Left lung (tissue), 4 donors: ENCODE measurements at regions not wholly inside any gene's neighbourhood (a gene's known extent, or its start where the extent isn't known, plus 50 kb on each side); places are given as distances from the start of the nearest gene placed in this dataset.

Experiments
- ATAC-seq: fragments of 200-7000 bp; cut with Tn5 transposase; one replicate; pipeline ENCODE4 v1.9.1; 2020; ENCODE audit warnings: moderate library complexity
- DNase-seq, 4 donors: peaks; one replicate each; pipeline ENCODE4 v3.0.0-alpha.2; 2013 to 2020
- H3K27ac ChIP-seq, 2 donors: fragments of 200-600 bp; sonication (generic) in 1 of 2; one replicate each; pipeline versions ENCODE4 v1.5.0 to v1.8.0; 2020 to 2021
- H3K27me3 ChIP-seq, 2 donors: fragments of 200-600 bp; sonication (generic) in 1 of 2; one replicate each; pipeline versions ENCODE4 v1.5.0 to v1.8.0; 2020 to 2021
- H3K36me3 ChIP-seq, 2 donors: fragments of 200-600 bp; sonication (generic) in 1 of 2; one replicate each; pipeline versions ENCODE4 v1.5.0 to v1.8.0; 2020 to 2021
- H3K4me1 ChIP-seq, 2 donors: fragments of 200-600 bp; one replicate each; pipeline ENCODE4 v1.8.0; 2021
- H3K4me3 ChIP-seq, 2 donors: fragments of 200-600 bp; sonication (generic) in 1 of 2; one replicate each; pipeline versions ENCODE4 v1.5.0 to v1.8.0; 2020 to 2021; ENCODE audit warnings: mild to moderate bottlenecking in 1 of 2
- H3K9me3 ChIP-seq, 2 donors: fragments of 200-600 bp; sonication (generic) in 1 of 2; one replicate each; pipeline versions ENCODE4 v1.5.0 to v1.8.0; 2020 to 2021
- CTCF ChIP-seq, 2 donors: fragments of 200-600 bp; sonication (generic) in 1 of 2; IDR thresholded peaks; one replicate each; pipeline versions ENCODE4 v1.5.0 to v1.8.0; 2021; ENCODE audit warnings: antibody characterized with exemption in 2 of 2
- intact Hi-C, 2 donors: fragments of 100-400 bp; cut with DNase I; formaldehyde crosslinking; loops; one replicate each; pipeline versions ENCODE4 v1.11.2 to v1.14.2; 2022
- donor health status: DM: no; HTN: yes; CAD: no.
- donor health status: DM: no; HTN: no; CAD: no.

DNA sequence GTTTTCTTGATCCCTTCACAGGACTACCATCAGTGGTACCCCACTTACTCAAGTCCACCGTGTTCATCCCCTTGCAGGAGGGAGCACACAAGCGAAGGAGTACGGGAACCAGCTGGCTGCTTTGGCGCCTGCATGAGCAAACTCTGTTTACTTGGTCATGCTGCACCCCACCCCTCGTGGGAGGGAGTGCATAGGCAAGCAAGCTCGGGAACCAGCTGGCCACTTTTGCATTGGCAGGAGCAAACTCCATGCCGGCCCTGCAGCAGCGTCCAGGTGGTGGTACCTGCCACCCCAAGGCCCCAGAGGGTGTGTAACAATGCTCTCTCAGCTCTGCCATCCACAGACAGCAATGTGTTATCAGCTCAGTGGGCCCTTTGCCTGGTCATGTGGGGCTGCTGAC, 737.8 kb downstream of the FAM181B start:
- intact Hi-C loops, result no loop called here
- Histone ChIP-seq H3K36me3 (no peaks in the 10 kb centered on the region), H3K27ac (no peak overlapping the region), H3K4me3 (no peak overlapping the region), H3K27me3 (no peaks in the 10 kb centered on the region), H3K4me1 (no peaks in the 10 kb centered on the region), H3K9me3 (peaks cover 0 to 5% of the 10 kb centered on the region in 2 donors)
- peak in 1 of 4 donors; percentile 12 for DNase-seq
- ATAC-seq, result no peak
- no peak for TF ChIP-seq CTCF (IDR thresholded peaks at IDR 0.05)

DNA sequence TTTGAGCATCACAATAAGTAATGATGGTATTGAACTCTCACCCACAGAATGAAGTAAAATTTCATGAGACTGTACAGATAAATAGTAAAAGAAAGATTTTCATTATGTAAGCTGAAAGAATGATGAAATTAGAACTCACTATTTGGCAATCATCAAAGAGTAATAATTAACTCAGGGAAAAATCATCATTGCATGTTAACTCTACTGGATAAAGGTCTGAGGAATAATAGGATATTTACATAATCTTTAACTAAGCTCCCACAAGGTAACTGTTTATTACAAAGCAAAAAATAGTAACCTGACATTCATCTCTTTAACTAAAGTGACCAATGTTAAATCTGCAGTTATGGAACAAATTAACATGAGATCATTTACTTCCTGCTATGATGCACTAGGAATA, 739.9 kb downstream of the FAM181B start:
- H3K36me3 ChIP-seq, result no peaks in the 10 kb centered on the region
- H3K4me3 ChIP-seq, result no peak overlapping the region
- H3K27me3 ChIP-seq, result no peaks in the 10 kb centered on the region
- H3K27ac ChIP-seq, result no peak overlapping the region
- ATAC-seq (no peak), DNase-seq (no peak)
- peaks cover 0 to 8% of the 10 kb centered on the region in 2 donors for H3K9me3 ChIP-seq
- no peak for TF ChIP-seq CTCF (IDR thresholded peaks at IDR 0.05)
- no peaks in the 10 kb centered on the region for H3K4me1 ChIP-seq
- intact Hi-C loops, result no loop called here

DNA sequence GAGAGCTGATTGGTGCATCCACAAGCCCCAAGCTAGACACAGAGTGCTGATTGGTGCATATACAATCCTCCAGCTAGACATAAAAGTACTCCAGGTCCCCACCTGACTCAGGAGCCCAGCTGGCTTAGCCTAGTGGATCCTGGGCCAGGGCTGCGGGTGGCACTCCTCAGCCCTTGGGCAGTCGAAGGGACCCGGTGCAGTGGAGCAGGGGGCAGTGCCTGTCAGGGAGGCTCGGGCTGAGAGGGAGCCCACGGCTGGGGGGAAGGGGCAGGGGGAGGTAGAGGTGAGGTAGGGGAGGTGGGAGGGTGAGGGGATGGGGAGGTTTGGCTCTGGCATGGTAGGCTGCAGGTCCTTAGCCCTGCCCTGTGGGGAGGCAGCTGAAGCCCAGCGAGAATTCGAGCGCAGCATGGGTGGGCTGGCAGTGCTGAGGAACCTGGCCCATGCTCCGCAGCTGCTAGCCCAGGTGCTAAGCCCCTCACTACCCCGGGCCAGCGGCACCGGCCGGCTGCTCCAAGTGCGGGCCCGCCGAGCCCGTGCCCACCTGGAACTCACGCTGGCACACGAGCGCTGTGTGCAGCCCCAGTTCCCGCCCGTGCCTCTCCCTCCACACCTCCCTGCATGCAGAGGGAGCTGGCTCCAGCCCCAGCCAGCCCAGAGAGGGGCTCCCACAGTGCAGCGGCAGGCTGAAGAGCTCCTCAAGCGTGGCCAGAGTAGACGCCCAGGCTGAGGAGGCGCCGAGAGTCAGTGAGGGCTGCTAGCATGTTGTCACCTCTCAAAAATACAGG, 742.8 kb downstream of the FAM181B start:
- ATAC-seq (no peak), DNase-seq (no peak)
- no peak overlapping the region for H3K27ac ChIP-seq
- H3K27me3 ChIP-seq, result no peaks in the 10 kb centered on the region
- no peaks in the 10 kb centered on the region for H3K36me3 ChIP-seq
- intact Hi-C loops, result no loop called here
- peaks cover 0 to 21% of the 10 kb centered on the region in 2 donors for H3K9me3 ChIP-seq
- no peak overlapping the region for H3K4me3 ChIP-seq
- no peaks in the 10 kb centered on the region for H3K4me1 ChIP-seq
- TF ChIP-seq CTCF (IDR thresholded peaks at IDR 0.05), result no peak

- Histone ChIP-seq H3K27ac (no peak overlapping the region), H3K4me1 (no peaks in the 10 kb centered on the region), H3K9me3 (peaks cover 0 to 23% of the 10 kb centered on the region in 2 donors), H3K4me3 (no peak overlapping the region), H3K36me3 (no peaks in the 10 kb centered on the region), H3K27me3 (no peaks in the 10 kb centered on the region)
- DNase-seq, result no peak
- no peak for TF ChIP-seq CTCF (IDR thresholded peaks at IDR 0.05)
- no peak for ATAC-seq
- intact Hi-C loops, result no loop called here
These were observed 744.6 kb downstream of the FAM181B start for GRCh38 chr11:81989093-81989492.

- peak; percentile 47 for ATAC-seq
- no peak for TF ChIP-seq CTCF (IDR thresholded peaks at IDR 0.05)
These were observed 745.7 kb downstream of the FAM181B start for GRCh38 chr11:81987829-81988472.

More at GRCh38 chr11:81987829-81988472, 745.7 kb downstream of the FAM181B start:
- peaks cover 0 to 23% of the 10 kb centered on the region in 2 donors for H3K9me3 ChIP-seq
- intact Hi-C loops, result no loop called here
- no peaks in the 10 kb centered on the region for H3K4me1 ChIP-seq
- H3K27me3 ChIP-seq, result no peaks in the 10 kb centered on the region
- H3K36me3 ChIP-seq, result no peaks in the 10 kb centered on the region
- peak in 2 of 4 donors; percentile 18 to 52 for DNase-seq
- H3K4me3 ChIP-seq, result no peak overlapping the region
- H3K27ac ChIP-seq, result no peak overlapping the region
